CD8-positive, alpha-beta memory T cell (primary cell): ENCODE measurements at regions not wholly inside any gene's neighbourhood (a gene's known extent, or its start where the extent isn't known, plus 50 kb on each side); places are given as distances from the start of the nearest gene placed in this dataset.
"Not testable (repeated sequence)": the region's sequence is repeated elsewhere in the genome, so short reads cannot be mapped to it uniquely, and the experiment has no call there.

Experiments used
- CTCF ChIA-PET: fragments of 350-600 bp; sonication (Branson Sonifier 250); formaldehyde crosslinking; loops from one replicate; lab custom pipeline; 2021; ENCODE audit warnings: antibody characterized with exemption; lab: Charles Lee
- POLR2A ChIA-PET: fragments of 350-600 bp; sonication (Branson Sonifier 250); formaldehyde crosslinking; loops from one replicate; lab custom pipeline; 2021; ENCODE audit warnings: antibody characterized with exemption; lab: Charles Lee
- DNase-seq, 5 donors: peaks; one replicate each; pipeline versions ENCODE4 v3.0.0 to v3.0.0-alpha.2; 2020 to 2022; ENCODE audit warnings: mixed read lengths in 1 of 5
- H3K27ac ChIP-seq: one replicate; pipeline ENCODE4 v1.7.0; 2013; ENCODE audit warnings: low read depth, mild to moderate bottlenecking, low read length, moderate library complexity
- H3K27me3 ChIP-seq: 2 replicates; pipeline ENCODE4 v1.7.0; 2013; ENCODE audit warnings: low read length, mild to moderate bottlenecking; ENCODE audit not compliant: insufficient read depth, poor library complexity, severe bottlenecking
- H3K36me3 ChIP-seq: 2 replicates; pipeline ENCODE4 v1.7.0; 2013; ENCODE audit warnings: mild to moderate bottlenecking, low read length, moderate library complexity; ENCODE audit not compliant: insufficient read depth
- H3K4me1 ChIP-seq: 2 replicates; pipeline ENCODE4 v1.7.0; 2013; ENCODE audit warnings: mild to moderate bottlenecking, low read length, moderate library complexity; ENCODE audit not compliant: insufficient read depth
- H3K4me3 ChIP-seq: 2 replicates; pipeline ENCODE4 v1.7.0; 2013; ENCODE audit warnings: mild to moderate bottlenecking, low read length
- H3K9me3 ChIP-seq: 2 replicates; pipeline ENCODE4 v1.7.0; 2013; ENCODE audit warnings: mild to moderate bottlenecking, low read length
- H3K27ac Mint-ChIP-seq, 8 donors: one replicate each; pipeline ENCODE4 v1.8.0; 2020 to 2021; ENCODE audit warnings: mixed read lengths in 8 of 8, mild to moderate bottlenecking in 6 of 8, inconsistent platforms in 3 of 8, moderate library complexity in 3 of 8
- H3K27me3 Mint-ChIP-seq, 2 donors: one replicate each; pipeline ENCODE4 v1.8.0; 2020 to 2021; ENCODE audit warnings: mixed read lengths in 2 of 2, mild to moderate bottlenecking in 1 of 2, moderate library complexity in 1 of 2
- H3K36me3 Mint-ChIP-seq, 3 donors: one replicate each; pipeline ENCODE4 v1.8.0; 2020 to 2021; ENCODE audit warnings: mixed read lengths in 3 of 3, inconsistent platforms in 1 of 3, mild to moderate bottlenecking in 1 of 3
- H3K4me1 Mint-ChIP-seq, 3 donors: one replicate each; pipeline ENCODE4 v1.8.0; 2020 to 2021; ENCODE audit warnings: mixed read lengths in 3 of 3, inconsistent platforms in 1 of 3, mild to moderate bottlenecking in 1 of 3
- H3K4me3 Mint-ChIP-seq, 7 donors: one replicate each; pipeline ENCODE4 v1.8.0; 2020 to 2021; ENCODE audit warnings: mixed read lengths in 7 of 7, mild to moderate bottlenecking in 6 of 7, moderate library complexity in 4 of 7, inconsistent platforms in 2 of 7
- H3K9me3 Mint-ChIP-seq, 5 donors: one replicate each; pipeline ENCODE4 v1.8.0; 2020 to 2022; ENCODE audit warnings: mixed read lengths in 5 of 5, mild to moderate bottlenecking in 3 of 5, moderate library complexity in 2 of 5, inconsistent platforms in 1 of 5

DNA sequence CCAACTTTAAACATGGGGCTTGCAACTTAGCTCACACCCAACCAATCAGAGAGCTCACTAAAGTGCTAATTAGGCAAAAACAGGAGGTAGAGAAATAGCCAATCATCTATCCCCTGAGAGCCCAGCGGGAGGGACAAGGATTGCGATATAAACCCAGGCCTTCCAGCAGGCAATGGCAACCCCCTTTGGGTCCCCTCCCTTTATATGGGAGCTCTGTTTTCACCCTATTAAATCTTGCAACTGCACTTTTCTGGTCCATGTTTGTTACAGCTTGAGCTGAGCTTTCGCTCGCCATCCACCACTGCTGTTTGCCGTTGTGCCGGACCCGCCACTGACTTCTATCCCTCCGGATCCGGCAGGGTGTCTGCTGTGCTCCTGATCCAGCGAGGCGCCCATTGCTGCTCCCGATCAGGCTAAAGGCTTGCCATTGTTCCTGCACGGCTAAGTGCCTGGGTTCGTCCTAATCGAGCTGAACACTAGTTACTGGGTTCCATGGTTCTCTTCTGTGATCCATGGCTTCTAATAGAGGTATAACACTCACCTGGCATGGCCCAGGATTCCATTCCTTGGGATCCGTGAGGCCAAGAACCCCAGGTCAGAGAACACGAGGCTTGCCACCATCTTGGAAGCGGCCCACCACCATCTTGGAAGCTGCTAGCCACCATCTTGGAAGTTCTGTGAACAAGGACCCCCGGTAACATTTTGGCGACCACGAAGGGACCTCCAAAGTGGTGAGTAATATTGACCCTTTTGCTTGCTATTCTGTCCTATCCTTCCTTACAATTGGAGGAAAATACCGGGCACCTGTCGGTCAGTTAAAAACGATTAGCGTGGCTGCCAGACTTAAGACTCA is 161.3 kb upstream of the GCFC2 start:
- H3K27me3 ChIP-seq, CTCF ChIA-PET, H3K36me3 Mint-ChIP-seq, H3K4me3 ChIP-seq, H3K9me3 ChIP-seq, POLR2A ChIA-PET, H3K4me1 ChIP-seq, H3K27me3 Mint-ChIP-seq, H3K9me3 Mint-ChIP-seq, H3K36me3 ChIP-seq, DNase-seq, H3K4me3 Mint-ChIP-seq, H3K4me1 Mint-ChIP-seq: not testable (repeated sequence)
- H3K27ac Mint-ChIP-seq: peak overlapping the region in 1 of 8 donors; percentile 54
- H3K27ac ChIP-seq: peak overlapping the region; percentile 16

- no peak for DNase-seq
- Mint-ChIP-seq H3K27ac (no peak overlapping the region), H3K36me3 (no peaks in the 10 kb centered on the region), H3K9me3 (peaks cover 0 to 2% (median 0%) of the 10 kb centered on the region in 5 donors), H3K4me1 (peaks cover 0 to 4% (median 0%) of the 10 kb centered on the region in 3 donors), H3K27me3 (no peaks in the 10 kb centered on the region), H3K4me3 (peak overlapping the region in 1 of 7 donors; percentile 34)
- CTCF ChIA-PET: no interaction called here
- H3K27me3 ChIP-seq: no peaks in the 10 kb centered on the region
- H3K27ac ChIP-seq: no peak overlapping the region
- H3K4me3 ChIP-seq: no peak overlapping the region
- H3K4me1 ChIP-seq: no peaks in the 10 kb centered on the region
- no peaks in the 10 kb centered on the region for H3K36me3 ChIP-seq
- POLR2A ChIA-PET: no interaction called here
- no peaks in the 10 kb centered on the region for H3K9me3 ChIP-seq
Measured at GRCh38 chr2:75870651-75871137, 160.0 kb upstream of the GCFC2 start.

DNA sequence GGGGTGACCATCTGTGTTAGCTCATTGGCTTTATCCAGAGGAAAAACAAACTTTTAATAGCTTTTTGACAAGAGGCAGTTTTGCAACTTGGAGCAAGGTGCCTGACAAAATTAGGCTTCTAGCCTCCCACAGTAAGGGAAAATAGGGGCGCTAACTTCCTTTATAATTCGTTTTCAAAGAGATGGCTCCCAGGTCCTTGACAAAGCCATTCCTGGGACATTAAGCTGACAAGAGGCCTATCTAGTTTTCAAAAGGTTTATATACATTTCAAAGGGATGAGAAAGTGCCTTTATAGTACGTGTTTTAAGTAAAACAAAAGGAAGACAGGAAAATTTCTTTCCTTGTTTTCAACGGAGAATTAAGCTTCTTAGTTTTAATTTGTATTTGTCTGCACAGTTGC is 159.4 kb upstream of the GCFC2 start:
- Mint-ChIP-seq H3K9me3 (peaks cover 0 to 2% (median 0%) of the 10 kb centered on the region in 5 donors), H3K27ac (no peak overlapping the region), H3K27me3 (no peaks in the 10 kb centered on the region), H3K36me3 (no peaks in the 10 kb centered on the region), H3K4me1 (peaks cover 0 to 4% (median 0%) of the 10 kb centered on the region in 3 donors), H3K4me3 (no peak overlapping the region)
- no peaks in the 10 kb centered on the region for H3K27me3 ChIP-seq
- DNase-seq: no peak
- CTCF ChIA-PET: no interaction called here
- H3K4me3 ChIP-seq: no peak overlapping the region
- H3K4me1 ChIP-seq: no peaks in the 10 kb centered on the region
- H3K27ac ChIP-seq: no peak overlapping the region
- no peaks in the 10 kb centered on the region for H3K9me3 ChIP-seq
- POLR2A ChIA-PET: no interaction called here
- no peaks in the 10 kb centered on the region for H3K36me3 ChIP-seq

GRCh38 chr2:75865702-75866101 is 155.0 kb upstream of the GCFC2 start:
- Mint-ChIP-seq H3K4me1 (peaks cover 0 to 1% (median 0%) of the 10 kb centered on the region in 3 donors), H3K27ac (no peak overlapping the region), H3K4me3 (no peak overlapping the region), H3K36me3 (no peaks in the 10 kb centered on the region), H3K27me3 (no peaks in the 10 kb centered on the region), H3K9me3 (peaks cover 0 to 6% (median 0%) of the 10 kb centered on the region in 5 donors)
- POLR2A ChIA-PET: no interaction called here
- Histone ChIP-seq H3K4me3 (no peak overlapping the region), H3K9me3 (no peaks in the 10 kb centered on the region), H3K27ac (no peak overlapping the region), H3K27me3 (no peaks in the 10 kb centered on the region), H3K4me1 (no peaks in the 10 kb centered on the region), H3K36me3 (no peaks in the 10 kb centered on the region)
- no peak for DNase-seq
- CTCF ChIA-PET: no interaction called here

- Histone ChIP-seq H3K36me3 (no peaks in the 10 kb centered on the region), H3K27me3 (no peaks in the 10 kb centered on the region), H3K9me3 (no peaks in the 10 kb centered on the region), H3K4me1 (no peaks in the 10 kb centered on the region), H3K27ac (no peak overlapping the region), H3K4me3 (no peak overlapping the region)
- DNase-seq: no peak
- no peaks in the 10 kb centered on the region for H3K36me3 Mint-ChIP-seq
- no peaks in the 10 kb centered on the region for H3K27me3 Mint-ChIP-seq
- H3K4me1 Mint-ChIP-seq: no peaks in the 10 kb centered on the region
- ChIA-PET CTCF (no interaction called here), POLR2A (no interaction called here)
- peaks cover 0 to 6% (median 0%) of the 10 kb centered on the region in 5 donors for H3K9me3 Mint-ChIP-seq
- no peak overlapping the region for H3K4me3 Mint-ChIP-seq
- H3K27ac Mint-ChIP-seq: no peak overlapping the region
Measured at GRCh38 chr2:75865083-75865482, 154.4 kb upstream of the GCFC2 start.

DNA sequence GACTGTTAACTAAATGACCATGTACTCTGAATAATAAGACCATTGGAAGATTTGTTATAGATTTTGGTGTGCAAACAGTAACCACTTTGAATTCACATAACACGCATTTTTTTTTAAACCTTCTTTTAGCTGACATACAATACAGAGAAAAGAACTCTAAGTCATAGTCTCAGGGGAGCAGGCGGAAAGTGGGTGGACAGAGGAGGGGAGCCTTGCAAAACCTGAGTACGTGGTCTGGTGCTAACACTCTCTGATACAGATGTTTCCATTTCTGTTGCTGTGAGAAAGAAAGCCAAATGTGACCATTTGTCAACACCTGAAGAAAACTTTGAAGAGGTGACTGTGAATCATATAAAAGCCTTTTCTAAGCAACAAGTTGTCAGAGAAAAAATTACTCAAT is 151.8 kb upstream of the GCFC2 start:
- POLR2A ChIA-PET: no interaction called here
- H3K9me3 Mint-ChIP-seq: peaks cover 0 to 6% (median 0%) of the 10 kb centered on the region in 5 donors
- Histone ChIP-seq H3K9me3 (no peaks in the 10 kb centered on the region), H3K27me3 (no peaks in the 10 kb centered on the region), H3K4me1 (no peaks in the 10 kb centered on the region), H3K36me3 (no peaks in the 10 kb centered on the region), H3K27ac (no peak overlapping the region), H3K4me3 (no peak overlapping the region)
- no peak overlapping the region for H3K27ac Mint-ChIP-seq
- no peaks in the 10 kb centered on the region for H3K36me3 Mint-ChIP-seq
- no peaks in the 10 kb centered on the region for H3K4me1 Mint-ChIP-seq
- no peak overlapping the region for H3K4me3 Mint-ChIP-seq
- CTCF ChIA-PET: no interaction called here
- no peak for DNase-seq
- H3K27me3 Mint-ChIP-seq: no peaks in the 10 kb centered on the region

DNA sequence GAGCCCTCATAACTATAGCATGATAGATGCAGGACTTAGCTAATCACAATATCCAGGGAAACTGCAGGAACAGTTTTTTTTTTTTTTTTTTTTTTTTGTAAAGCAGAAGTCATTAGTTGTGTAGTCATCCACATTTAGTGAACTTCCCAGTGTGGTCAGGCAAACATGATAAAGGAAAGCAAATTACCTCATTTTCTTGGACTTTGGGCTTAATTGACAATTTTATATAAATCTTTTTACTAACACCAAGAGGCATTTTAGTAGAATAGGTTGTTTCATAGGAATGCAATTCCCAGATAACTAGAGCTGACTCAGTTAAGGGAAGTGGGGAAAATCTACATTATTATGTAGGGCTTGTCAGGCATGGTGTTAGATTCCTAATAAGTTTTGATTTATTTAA is 142.7 kb upstream of the GCFC2 start:
- Histone ChIP-seq H3K36me3 (no peaks in the 10 kb centered on the region), H3K27me3 (no peaks in the 10 kb centered on the region), H3K4me3 (no peak overlapping the region), H3K4me1 (no peaks in the 10 kb centered on the region), H3K27ac (no peak overlapping the region), H3K9me3 (no peaks in the 10 kb centered on the region)
- ChIA-PET CTCF (no interaction called here), POLR2A (no interaction called here)
- no peaks in the 10 kb centered on the region for H3K36me3 Mint-ChIP-seq
- H3K27ac Mint-ChIP-seq: no peak overlapping the region
- no peak for DNase-seq
- H3K4me3 Mint-ChIP-seq: no peak overlapping the region
- H3K27me3 Mint-ChIP-seq: no peaks in the 10 kb centered on the region
- no peaks in the 10 kb centered on the region for H3K4me1 Mint-ChIP-seq
- peaks cover 3 to 19% (median 5%) of the 10 kb centered on the region in 5 donors for H3K9me3 Mint-ChIP-seq

- Mint-ChIP-seq H3K9me3 (peaks cover 3 to 19% (median 5%) of the 10 kb centered on the region in 5 donors), H3K4me3 (no peak overlapping the region), H3K27me3 (no peaks in the 10 kb centered on the region), H3K4me1 (no peaks in the 10 kb centered on the region), H3K27ac (no peak overlapping the region), H3K36me3 (no peaks in the 10 kb centered on the region)
- Histone ChIP-seq H3K4me1 (no peaks in the 10 kb centered on the region), H3K9me3 (no peaks in the 10 kb centered on the region), H3K4me3 (no peak overlapping the region), H3K27me3 (no peaks in the 10 kb centered on the region), H3K27ac (no peak overlapping the region), H3K36me3 (no peaks in the 10 kb centered on the region)
- no peak for DNase-seq
- ChIA-PET POLR2A (no interaction called here), CTCF (no interaction called here)
Measured at GRCh38 chr2:75852639-75853038, 141.9 kb upstream of the GCFC2 start.
